NCI-H526 treated with DMSO at 0.1 percent for 48 hours (cell line): ENCODE measurements at regions not wholly inside any gene's neighbourhood (a gene's known extent, or its start where the extent isn't known, plus 50 kb on each side); places are given as distances from the start of the nearest gene placed in this dataset.

Experiments
- DNase-seq: peaks from one replicate; lab custom pipeline; 2025; lab: John Stamatoyannopoulos, UW

DNA sequence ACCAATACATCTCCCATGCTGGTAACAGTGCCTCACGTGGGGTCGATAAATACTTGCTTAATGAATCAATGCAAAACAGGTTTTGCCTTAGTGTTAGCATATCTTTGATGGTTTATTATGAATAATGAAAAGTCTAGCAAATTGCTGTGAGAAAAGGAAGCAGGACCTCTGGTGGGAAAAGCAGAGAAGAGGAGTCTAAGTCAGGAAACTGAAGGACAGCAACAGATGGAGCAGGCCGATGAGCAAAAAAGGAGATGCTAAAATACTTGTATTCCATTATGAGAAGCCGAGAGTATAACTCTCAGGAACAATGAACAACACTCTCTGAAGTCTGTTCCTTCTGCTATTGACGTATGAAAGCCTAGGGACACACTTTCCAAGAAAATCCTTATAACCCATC lies 555.2 kb upstream of the KLHL29 start:
- no peak for DNase-seq

GRCh38 chr2:22832196-22832595 lies 552.8 kb upstream of the KLHL29 start:
- DNase-seq, result no peak

DNA sequence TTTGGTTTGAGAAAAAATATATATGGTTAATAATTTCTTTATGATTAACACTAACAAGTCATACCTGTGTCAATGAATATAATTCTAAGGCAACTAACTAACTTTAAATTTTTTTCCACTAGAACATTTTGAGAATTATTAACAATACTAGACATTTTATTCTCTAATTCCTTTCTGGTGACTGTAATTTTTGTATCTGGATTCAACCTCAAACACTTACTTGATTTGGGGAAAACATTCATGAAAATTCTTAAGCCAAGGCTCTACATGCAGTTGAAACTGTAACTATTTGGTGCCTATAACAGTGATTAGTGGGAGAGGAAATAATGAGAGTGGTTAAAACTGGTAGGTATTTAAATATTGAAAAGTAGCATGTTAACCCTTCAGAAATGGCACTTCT lies 546.5 kb upstream of the KLHL29 start:
- no peak for DNase-seq

DNA sequence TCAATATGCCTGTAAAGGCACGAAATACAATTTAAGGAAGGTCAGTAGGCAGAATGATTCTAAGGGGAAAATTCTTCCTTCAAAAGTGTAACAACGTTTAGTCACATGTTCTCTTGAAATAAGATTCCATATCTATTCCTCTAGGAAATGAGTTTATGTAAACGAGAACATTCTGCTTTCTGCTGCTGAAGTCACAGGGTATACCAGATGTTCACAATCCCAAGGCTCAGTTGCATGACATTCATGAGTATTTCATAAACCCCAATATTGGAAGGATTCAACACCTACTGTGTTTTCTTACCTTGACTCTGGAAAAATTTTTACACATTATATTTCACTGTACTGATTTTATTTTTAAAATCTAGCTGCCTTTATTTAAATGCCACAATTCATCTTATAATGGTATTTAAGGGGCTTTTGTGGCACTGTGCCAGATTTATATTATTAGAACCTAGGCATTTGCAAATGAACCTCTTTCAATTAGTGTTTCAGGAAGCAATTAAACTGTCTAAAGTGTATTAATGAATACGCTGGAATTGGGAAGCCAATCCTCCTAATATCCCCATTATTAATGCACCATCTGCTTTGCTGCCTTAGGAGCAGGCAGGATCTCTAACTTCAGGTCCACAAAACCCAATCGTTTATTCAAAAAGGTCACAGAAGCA lies 542.6 kb upstream of the KLHL29 start:
- no peak for DNase-seq

- no peak for DNase-seq
Observed at GRCh38 chr2:22843919-22844537, 541.0 kb upstream of the KLHL29 start.

- no peak for DNase-seq
Observed at GRCh38 chr2:22850310-22850709, 534.7 kb upstream of the KLHL29 start.

GRCh38 chr2:22854588-22854987 lies 530.4 kb upstream of the KLHL29 start:
- DNase-seq, result no peak

DNA sequence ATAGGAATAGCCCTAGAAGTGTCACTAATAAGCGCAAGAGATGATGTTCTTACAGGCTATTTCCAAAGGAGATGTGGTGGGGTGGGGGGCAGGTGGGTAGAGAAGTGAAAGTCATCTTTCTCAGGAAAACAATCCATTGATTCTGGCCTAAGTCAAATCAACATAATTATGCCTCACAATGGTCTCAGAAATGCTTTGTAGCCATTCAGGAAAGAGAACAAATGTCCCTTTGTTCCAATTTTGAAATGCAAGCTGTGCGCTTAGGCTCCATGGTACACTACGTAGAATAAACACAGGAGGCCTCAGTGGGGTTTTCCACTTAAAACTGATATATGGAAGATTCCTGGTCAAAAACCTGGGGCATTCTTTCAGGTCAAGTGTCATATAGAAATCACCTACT lies 529.9 kb upstream of the KLHL29 start:
- DNase-seq, result no peak

DNA sequence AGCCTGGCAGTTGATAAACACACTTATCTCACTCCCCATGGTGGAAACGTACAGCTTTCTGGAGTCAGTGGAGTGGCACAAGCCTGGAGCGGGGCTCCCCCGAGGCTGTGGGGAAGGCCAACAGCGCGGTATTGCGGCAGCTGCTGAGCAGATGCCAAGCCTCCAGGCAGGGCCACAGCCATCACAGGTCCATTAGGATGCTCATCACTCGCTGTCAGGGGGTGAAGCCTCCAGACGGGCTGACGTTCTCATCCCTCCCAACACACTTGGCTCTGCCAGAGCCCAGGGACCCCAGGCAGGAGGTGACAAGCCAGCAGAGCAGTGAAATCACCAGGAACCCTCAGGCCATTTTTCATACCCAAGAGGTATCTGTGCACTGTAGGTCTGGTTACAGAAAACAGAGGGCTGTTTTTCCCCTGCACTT lies 529.2 kb upstream of the KLHL29 start:
- no peak for DNase-seq

GRCh38 chr2:22867973-22868372 lies 517.0 kb upstream of the KLHL29 start:
- DNase-seq, result no peak

DNA sequence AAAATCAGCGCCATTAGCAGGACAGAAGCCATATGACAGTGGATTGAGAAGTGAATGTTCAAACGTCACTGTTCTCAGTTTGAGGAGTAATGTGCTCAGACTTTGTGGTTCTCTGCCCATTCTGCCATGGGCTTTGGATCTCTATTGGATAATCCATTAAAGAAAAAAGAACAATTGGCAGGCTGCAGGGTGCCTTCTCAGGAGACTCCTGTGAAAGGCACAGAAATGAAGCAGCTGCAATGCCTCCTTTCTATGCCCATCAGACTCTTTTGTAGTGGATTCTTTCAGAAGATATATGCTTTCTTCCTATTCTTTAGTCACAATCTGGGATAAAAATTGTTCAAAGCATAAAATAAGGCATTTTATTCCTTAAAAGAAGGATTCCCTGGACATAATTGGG lies 506.9 kb upstream of the KLHL29 start:
- DNase-seq, result no peak

DNA sequence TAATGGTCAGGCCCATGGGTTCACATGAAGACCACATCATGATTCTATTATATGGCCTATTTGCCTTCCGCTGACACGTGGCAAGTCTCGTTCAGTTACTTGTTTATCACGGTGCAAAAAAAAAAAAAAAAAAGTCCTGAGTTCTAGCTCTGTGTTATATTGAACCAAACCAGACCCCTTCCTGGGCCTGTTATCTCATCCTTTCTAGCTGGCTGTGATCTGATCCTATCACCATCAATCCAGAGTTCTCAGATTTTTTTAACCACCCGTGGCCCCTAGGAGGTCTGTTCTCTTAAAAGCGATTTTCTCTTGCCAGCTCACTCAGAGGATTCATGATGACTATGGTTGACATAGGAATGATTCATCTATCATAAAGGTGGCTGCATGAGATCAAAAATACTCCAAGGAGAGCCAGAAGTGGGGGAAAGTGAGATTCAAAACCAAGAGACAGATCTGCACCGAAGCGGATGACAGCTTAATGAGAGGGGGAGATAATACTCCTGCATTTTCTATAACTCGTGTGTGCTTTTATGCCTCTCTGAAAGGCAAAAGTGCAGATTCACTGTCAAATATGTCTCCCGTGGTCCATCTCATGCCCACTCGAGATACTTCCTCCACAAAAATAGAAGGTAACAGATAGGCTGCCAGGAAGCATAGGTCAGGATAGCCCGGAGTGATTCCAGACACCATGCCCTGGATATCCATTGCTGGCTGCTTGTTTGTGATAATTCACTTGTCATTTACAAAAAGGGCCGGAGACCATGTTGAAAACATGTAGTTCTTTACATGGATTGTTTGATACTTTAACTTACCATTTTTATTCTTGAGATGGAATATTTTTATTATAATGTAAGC lies 505.7 kb upstream of the KLHL29 start:
- no peak for DNase-seq

- DNase-seq, result no peak
Observed at GRCh38 chr2:22880161-22880560, 504.8 kb upstream of the KLHL29 start.

DNA sequence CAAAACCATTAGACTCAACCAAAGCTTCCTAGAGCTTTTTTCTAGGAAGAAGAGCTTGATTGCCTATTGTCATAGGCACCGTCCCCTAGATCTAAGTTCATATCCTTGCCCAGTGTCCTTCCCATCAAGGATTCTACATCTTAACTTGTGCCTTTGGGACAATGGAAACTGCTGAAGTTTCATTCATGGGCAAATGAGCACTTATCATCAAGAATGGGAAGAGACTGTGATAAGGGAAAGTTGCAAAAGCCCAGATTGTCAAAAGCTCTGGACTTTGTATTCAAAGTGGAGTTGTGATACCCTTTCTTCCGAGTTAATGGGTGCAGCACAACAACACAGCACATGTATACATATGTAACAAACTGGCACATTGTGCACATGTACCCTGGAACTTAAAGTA lies 503.0 kb upstream of the KLHL29 start:
- no peak for DNase-seq

DNA sequence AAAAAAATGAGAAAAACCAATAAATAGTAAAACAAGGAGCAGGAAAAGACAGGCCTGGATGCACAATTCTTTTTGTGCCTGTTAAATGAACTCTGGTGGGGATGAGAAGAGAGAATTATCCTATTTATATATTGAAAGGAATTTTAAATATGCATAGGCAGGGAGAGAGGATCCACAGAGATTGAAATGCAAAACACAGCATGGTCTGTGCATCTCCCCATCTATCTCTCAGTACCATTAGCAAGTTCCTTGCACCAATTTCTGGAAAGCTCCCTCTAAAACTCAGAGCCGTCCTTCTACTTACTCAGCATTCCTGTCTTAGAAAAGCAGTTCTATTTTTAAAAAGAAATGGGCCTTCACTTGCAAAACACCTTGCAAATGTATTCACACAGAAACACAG lies 502.3 kb upstream of the KLHL29 start:
- no peak for DNase-seq

DNA sequence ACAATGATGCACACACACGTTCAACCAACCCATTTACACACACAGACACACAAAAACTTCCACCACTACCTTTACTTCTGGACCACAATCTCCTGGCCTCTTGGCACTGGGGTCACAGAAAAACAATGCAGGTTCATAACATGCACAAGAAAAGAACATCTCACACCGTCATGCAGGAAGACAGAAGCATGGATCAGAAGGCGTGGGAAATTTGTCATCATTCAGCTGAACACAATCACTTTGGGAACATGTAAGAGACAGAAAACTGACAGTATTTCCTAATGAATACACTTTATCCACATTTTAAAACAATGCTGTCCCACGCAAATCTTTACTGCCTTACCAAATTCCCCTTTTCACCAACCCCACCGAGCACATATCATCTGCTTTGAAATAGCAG lies 501.9 kb upstream of the KLHL29 start:
- DNase-seq, result no peak

DNA sequence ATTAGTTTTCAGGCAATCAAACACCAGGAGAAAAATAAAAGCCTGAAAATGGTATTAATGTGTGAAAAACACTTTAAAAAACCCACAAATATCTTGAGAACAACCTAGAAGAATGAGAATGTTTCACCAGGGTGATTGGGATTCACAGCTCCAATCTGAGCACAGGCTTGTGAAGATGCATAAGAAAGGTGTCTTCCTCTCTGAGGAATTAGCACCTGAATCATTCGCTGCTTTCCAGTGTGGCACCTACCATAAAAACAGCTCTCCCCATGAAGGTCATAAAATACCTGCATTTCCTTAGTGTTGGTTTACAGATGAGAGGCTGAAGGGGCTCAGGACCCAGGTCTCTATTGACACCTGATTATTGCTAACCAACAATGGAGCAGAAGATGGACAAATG lies 499.7 kb upstream of the KLHL29 start:
- no peak for DNase-seq

DNA sequence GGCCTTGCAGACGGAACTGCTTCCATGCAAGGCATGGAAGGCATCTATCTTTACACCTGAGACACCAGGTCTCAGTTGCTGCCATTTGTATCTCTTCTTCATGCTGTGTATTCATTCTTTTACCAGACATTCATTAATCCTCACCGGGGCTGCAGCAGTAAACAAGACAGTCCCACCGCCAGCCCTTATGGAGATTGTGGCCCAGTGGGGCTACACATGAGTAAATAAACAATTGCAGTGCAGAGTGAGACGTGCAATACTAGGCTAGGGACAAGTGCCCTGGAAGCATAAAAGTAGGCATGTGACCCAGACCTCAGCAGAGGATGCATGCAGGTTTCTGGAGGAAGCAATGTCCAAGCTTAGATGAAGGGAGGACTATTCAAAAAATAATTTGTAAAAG lies 497.6 kb upstream of the KLHL29 start:
- no peak for DNase-seq

- no peak for DNase-seq
Observed at GRCh38 chr2:22887845-22888244, 497.1 kb upstream of the KLHL29 start.

GRCh38 chr2:22890132-22890531 lies 494.8 kb upstream of the KLHL29 start:
- DNase-seq, result no peak

GRCh38 chr2:22893761-22894517 lies 491.0 kb upstream of the KLHL29 start:
- DNase-seq, result no peak

- DNase-seq, result no peak
Observed at GRCh38 chr2:22894761-22895160, 490.2 kb upstream of the KLHL29 start.

- DNase-seq, result no peak
Observed at GRCh38 chr2:22897428-22897827, 487.6 kb upstream of the KLHL29 start.
